ENCODE measurements at regions not wholly inside any gene's neighbourhood (a gene's known extent, or its start where the extent isn't known, plus 50 kb on each side); places are given as distances from the start of the nearest gene placed in this dataset.

DNA sequence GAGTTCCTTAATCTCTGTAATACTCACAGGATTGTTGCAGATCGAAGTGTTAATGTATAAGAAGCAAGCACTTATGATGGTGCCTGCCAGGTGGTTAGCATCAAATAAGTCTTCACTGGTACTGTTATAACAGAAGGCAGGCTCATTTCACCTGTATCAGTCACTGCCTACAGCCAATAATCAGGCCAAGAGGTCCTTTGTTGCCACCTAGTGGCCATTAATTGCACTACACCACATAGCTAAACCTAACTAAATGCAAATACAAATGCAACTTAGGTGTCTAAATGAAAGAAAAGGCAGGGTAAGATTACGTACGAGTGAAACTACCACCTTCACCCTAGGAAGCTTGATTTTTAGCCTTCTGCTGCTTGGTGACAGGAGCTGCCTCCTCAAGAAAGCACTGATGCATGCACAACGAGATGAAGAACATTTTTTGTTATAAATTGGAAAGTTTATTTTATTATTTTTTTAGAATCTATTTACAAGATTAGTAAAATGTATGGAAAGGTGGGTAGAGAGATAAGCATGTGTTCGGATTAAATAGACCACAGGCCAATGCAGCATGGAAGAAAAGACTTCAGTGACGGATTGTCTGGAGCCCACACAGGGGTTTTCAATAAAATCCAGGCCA is 334.8 kb upstream of the CAMK1G start:
- Histone ChIP-seq H3K36me3 (ENCODE audit: insufficient read depth, low read length) (no peaks in the 10 kb centered on the region), H3K9me2 (ENCODE audit: insufficient read depth, low read length) (no peaks in the 10 kb centered on the region), H3K4me1 (ENCODE audit: insufficient read depth, low read length, poor library complexity, severe bottlenecking) (no peaks in the 10 kb centered on the region), H3K4me3 (ENCODE audit: low read depth, low read length, poor library complexity, severe bottlenecking) (no peak overlapping the region), H3K9me3 (ENCODE audit: low read length) (no peaks in the 10 kb centered on the region), H3K79me2 (ENCODE audit: insufficient read depth, low read depth, low read length) (no peaks in the 10 kb centered on the region), H4K20me1 (ENCODE audit: insufficient read depth, low read length) (no peaks in the 10 kb centered on the region), H3K4me2 (ENCODE audit: low read length) (no peak overlapping the region), H2AFZ (ENCODE audit: low read length) (no peak overlapping the region), H3K27ac (ENCODE audit: low read depth, low read length, poor library complexity, severe bottlenecking) (no peak overlapping the region)
- ChIA-PET CTCF (ENCODE audit: unreplicated experiment) (no interaction called here), POLR2A (interaction anchor here (0.7 to 2.2 kb wide), 3 partner anchors 11 to 121 kb away, joined by 3 to 6 read pairs (median 3); no protein-coding TSS in a partner anchor)
- DNase-seq (ENCODE audit: low spot score) = peak; percentile 56
- TF ChIP-seq EZH2phosphoT487 (IDR thresholded peaks at IDR 0.05; ENCODE audit: borderline replicate concordance, low read depth, low read length) = no peak
- TF ChIP-seq, protein P1, sequence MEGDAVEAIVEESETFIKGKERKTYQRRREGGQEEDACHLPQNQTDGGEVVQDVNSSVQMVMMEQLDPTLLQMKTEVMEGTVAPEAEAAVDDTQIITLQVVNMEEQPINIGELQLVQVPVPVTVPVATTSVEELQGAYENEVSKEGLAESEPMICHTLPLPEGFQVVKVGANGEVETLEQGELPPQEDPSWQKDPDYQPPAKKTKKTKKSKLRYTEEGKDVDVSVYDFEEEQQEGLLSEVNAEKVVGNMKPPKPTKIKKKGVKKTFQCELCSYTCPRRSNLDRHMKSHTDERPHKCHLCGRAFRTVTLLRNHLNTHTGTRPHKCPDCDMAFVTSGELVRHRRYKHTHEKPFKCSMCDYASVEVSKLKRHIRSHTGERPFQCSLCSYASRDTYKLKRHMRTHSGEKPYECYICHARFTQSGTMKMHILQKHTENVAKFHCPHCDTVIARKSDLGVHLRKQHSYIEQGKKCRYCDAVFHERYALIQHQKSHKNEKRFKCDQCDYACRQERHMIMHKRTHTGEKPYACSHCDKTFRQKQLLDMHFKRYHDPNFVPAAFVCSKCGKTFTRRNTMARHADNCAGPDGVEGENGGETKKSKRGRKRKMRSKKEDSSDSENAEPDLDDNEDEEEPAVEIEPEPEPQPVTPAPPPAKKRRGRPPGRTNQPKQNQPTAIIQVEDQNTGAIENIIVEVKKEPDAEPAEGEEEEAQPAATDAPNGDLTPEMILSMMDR (conservative IDR thresholded peaks at IDR 0.05; ENCODE audit: low read length) = peak; percentile 89
- intact Hi-C loops (cut with micrococcal nuclease; ENCODE audit: unreplicated experiment) = loop anchor here (2.0 kb wide), 1 partner anchor 596 kb away; no protein-coding TSS in a partner anchor
- BruUV-seq (replicated peaks) = no TSS peak

DNA sequence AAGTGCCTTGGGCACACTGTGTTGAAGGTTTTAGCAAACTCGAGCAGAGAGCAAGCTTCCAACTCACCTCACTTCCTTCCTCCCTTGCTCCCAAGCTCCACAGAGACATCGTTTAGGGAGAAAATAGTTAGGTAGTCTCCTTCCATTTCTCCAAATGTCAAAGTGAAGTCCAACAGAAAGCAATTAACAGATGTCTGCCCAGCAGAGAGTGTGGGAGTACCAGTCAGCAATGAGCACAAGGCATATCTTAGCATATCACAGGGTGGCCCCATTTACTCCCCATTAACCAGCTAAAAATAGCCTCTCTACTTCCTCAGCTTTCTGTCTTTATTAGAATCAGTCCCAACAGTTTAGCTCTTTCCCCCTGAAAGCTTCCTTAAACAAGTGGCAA is 334.2 kb upstream of the CAMK1G start:
- Histone ChIP-seq H3K27ac (ENCODE audit: low read depth, low read length, poor library complexity, severe bottlenecking) (no peak overlapping the region), H4K20me1 (ENCODE audit: insufficient read depth, low read length) (no peaks in the 10 kb centered on the region), H2AFZ (ENCODE audit: low read length) (no peak overlapping the region), H3K4me2 (ENCODE audit: low read length) (no peak overlapping the region), H3K36me3 (ENCODE audit: insufficient read depth, low read length) (no peaks in the 10 kb centered on the region), H3K4me3 (ENCODE audit: low read depth, low read length, poor library complexity, severe bottlenecking) (no peak overlapping the region), H3K9me2 (ENCODE audit: insufficient read depth, low read length) (no peaks in the 10 kb centered on the region), H3K9me3 (ENCODE audit: low read length) (no peaks in the 10 kb centered on the region), H3K79me2 (ENCODE audit: insufficient read depth, low read depth, low read length) (no peaks in the 10 kb centered on the region), H3K4me1 (ENCODE audit: insufficient read depth, low read length, poor library complexity, severe bottlenecking) (no peaks in the 10 kb centered on the region)
- ChIA-PET CTCF (ENCODE audit: unreplicated experiment) (no interaction called here), POLR2A (interaction anchor here (2.2 kb wide), 1 partner anchor 11 kb away, joined by 6 read pairs; no protein-coding TSS in a partner anchor)
- DNase-seq (ENCODE audit: low spot score) = no peak
- intact Hi-C loops (cut with micrococcal nuclease; ENCODE audit: unreplicated experiment) = loop anchor here (2.0 kb wide), 1 partner anchor 596 kb away; no protein-coding TSS in a partner anchor
- no peak for TF ChIP-seq EZH2phosphoT487 (IDR thresholded peaks at IDR 0.05; ENCODE audit: borderline replicate concordance, low read depth, low read length)
- TF ChIP-seq, protein P1 (conservative IDR thresholded peaks at IDR 0.05; ENCODE audit: low read length) = no peak
- BruUV-seq (replicated peaks) = no TSS peak

DNA sequence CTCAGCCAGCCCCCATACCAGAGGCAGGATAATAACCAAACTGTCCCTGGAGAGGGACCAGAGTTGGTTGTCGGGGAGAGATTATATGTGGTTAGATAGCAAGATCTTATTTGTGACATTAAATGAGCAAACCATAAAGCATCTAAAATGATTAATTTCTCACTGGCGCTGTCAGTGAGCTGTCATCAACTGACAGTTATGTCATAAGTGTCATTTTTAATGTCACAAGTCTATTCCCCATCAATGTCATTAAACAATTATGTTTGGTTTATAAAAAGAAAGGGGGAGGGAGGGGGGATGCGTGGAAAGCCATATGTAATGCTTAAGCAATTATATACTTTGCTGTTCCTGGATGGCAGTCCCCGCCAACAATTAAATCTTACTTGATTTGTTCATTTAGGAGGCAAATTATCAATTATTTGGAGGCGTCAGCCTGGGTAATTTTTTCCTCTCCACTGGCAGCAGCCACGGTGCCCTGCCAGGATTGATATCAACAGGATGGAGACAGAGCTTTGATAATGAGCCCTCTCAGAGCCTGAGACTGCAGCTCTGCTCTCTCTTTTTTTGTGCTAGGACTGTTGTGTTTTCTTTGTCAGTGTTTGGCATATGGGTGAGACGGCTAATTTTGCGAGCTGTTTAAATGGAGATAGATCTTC is 333.6 kb upstream of the CAMK1G start:
- H4K20me1 ChIP-seq (ENCODE audit: insufficient read depth, low read length) = no peaks in the 10 kb centered on the region
- no peaks in the 10 kb centered on the region for H3K36me3 ChIP-seq (ENCODE audit: insufficient read depth, low read length)
- no peak overlapping the region for H2AFZ ChIP-seq (ENCODE audit: low read length)
- ChIA-PET CTCF (ENCODE audit: unreplicated experiment) (no interaction called here), POLR2A (interaction anchor here (2.2 kb wide), 1 partner anchor 10 kb away, joined by 6 read pairs; no protein-coding TSS in a partner anchor)
- H3K27ac ChIP-seq (ENCODE audit: low read depth, low read length, poor library complexity, severe bottlenecking) = no peak overlapping the region
- no peak overlapping the region for H3K4me2 ChIP-seq (ENCODE audit: low read length)
- TF ChIP-seq, protein P1 (conservative IDR thresholded peaks at IDR 0.05; ENCODE audit: low read length) = no peak
- TF ChIP-seq EZH2phosphoT487 (IDR thresholded peaks at IDR 0.05; ENCODE audit: borderline replicate concordance, low read depth, low read length) = no peak
- intact Hi-C loops (cut with micrococcal nuclease; ENCODE audit: unreplicated experiment) = loop anchor here (2.0 kb wide), 1 partner anchor 597 kb away; no protein-coding TSS in a partner anchor
- H3K9me2 ChIP-seq (ENCODE audit: insufficient read depth, low read length) = no peaks in the 10 kb centered on the region
- H3K4me1 ChIP-seq (ENCODE audit: insufficient read depth, low read length, poor library complexity, severe bottlenecking) = no peaks in the 10 kb centered on the region
- BruUV-seq (replicated peaks) = no TSS peak
- H3K4me3 ChIP-seq (ENCODE audit: low read depth, low read length, poor library complexity, severe bottlenecking) = no peak overlapping the region
- DNase-seq (ENCODE audit: low spot score) = no peak
- no peaks in the 10 kb centered on the region for H3K9me3 ChIP-seq (ENCODE audit: low read length)
- no peaks in the 10 kb centered on the region for H3K79me2 ChIP-seq (ENCODE audit: insufficient read depth, low read depth, low read length)
